Hypothalamus (tissue), 51 donors: ENCODE measurements at regions not wholly inside any gene's neighbourhood (a gene's known extent, or its start where the extent isn't known, plus 50 kb on each side); places are given as distances from the start of the nearest gene placed in this dataset.

Source experiments
- DNase-seq, 51 donors: peaks; one replicate each; lab custom pipeline; 2025; lab: John Stamatoyannopoulos, UW

GRCh38 chr9:87816036-87816435, 66.6 kb upstream of the SPATA31E1 start:
- DNase-seq: peak in 1 of 51 donors; percentile 5

- DNase-seq: no peak
These were observed 64.4 kb upstream of the SPATA31E1 start for GRCh38 chr9:87818308-87818707.

- no peak for DNase-seq
These were observed 58.3 kb upstream of the SPATA31E1 start for GRCh38 chr9:87824216-87824875.

GRCh38 chr9:87824886-87825285, 57.8 kb upstream of the SPATA31E1 start:
- DNase-seq: no peak

- no peak for DNase-seq
These were observed 56.3 kb upstream of the SPATA31E1 start for GRCh38 chr9:87826331-87826730.

GRCh38 chr9:87827341-87827740, 55.3 kb upstream of the SPATA31E1 start:
- DNase-seq: no peak

- DNase-seq: no peak
These were observed 52.9 kb upstream of the SPATA31E1 start for GRCh38 chr9:87829756-87830155.

GRCh38 chr9:87830446-87830845, 52.2 kb upstream of the SPATA31E1 start:
- no peak for DNase-seq

GRCh38 chr9:87831159-87831558, 51.5 kb upstream of the SPATA31E1 start:
- no peak for DNase-seq
